A673 (cell line): ENCODE measurements at regions not wholly inside any gene's neighbourhood (a gene's known extent, or its start where the extent isn't known, plus 50 kb on each side); places are given as distances from the start of the nearest gene placed in this dataset.
"Not testable (repeated sequence)": the region's sequence is repeated elsewhere in the genome, so short reads cannot be mapped to it uniquely, and the experiment has no call there.

Experiments
- BruUV-seq: library from RNA; stranded (reverse); fragments of 400-500 nt; replicated peaks from 2 replicates; lab custom pipeline; 2021; lab: Mats Ljungman, UMichigan
- CTCF ChIA-PET: fragments of 300-600 bp; sonication (Branson Sonifier 250); formaldehyde crosslinking; loops from one replicate; lab custom pipeline; 2022; ENCODE audit warnings: antibody characterized with exemption; lab: Charles Lee
- POLR2A ChIA-PET: fragments of 300-600 bp; sonication (Branson Sonifier 250); formaldehyde crosslinking; loops from one replicate; lab custom pipeline; 2022; ENCODE audit warnings: antibody characterized with exemption; ENCODE audit not compliant: low non-redundant PET; lab: Charles Lee
- DNase-seq: peaks from one replicate; pipeline ENCODE4 v3.0.0-alpha.2; 2015; ENCODE audit warnings: low spot score
- H3K27ac ChIP-seq: fragments of 200-600 bp; sonication (generic); 2 replicates; pipeline ENCODE4 v1.5.1; 2016; ENCODE audit warnings: mixed run types, low read depth, mild to moderate bottlenecking, mixed read lengths, antibody characterized with exemption, low read length; ENCODE audit not compliant: poor library complexity, severe bottlenecking
- H3K27me3 ChIP-seq: fragments of 200-600 bp; sonication (generic); replicated peaks from 2 replicates; pipeline ENCODE4 v1.6.1; 2017; ENCODE audit warnings: mixed run types, low read depth, mild to moderate bottlenecking, mixed read lengths, antibody characterized with exemption, low read length; ENCODE audit not compliant: insufficient read depth, poor library complexity
- H3K36me3 ChIP-seq: fragments of 200-600 bp; sonication (generic); 2 replicates; pipeline ENCODE4 v1.6.1; 2016; ENCODE audit warnings: mixed run types, mild to moderate bottlenecking, mixed read lengths, antibody characterized with exemption, low read length; ENCODE audit not compliant: insufficient read depth, poor library complexity, severe bottlenecking
- H3K4me1 ChIP-seq: fragments of 200-600 bp; sonication (generic); 2 replicates; pipeline ENCODE4 v1.6.1; 2017; ENCODE audit warnings: mixed run types, mild to moderate bottlenecking, mixed read lengths, antibody characterized with exemption, low read length; ENCODE audit not compliant: insufficient read depth, poor library complexity, severe bottlenecking
- H3K4me3 ChIP-seq: fragments of 200-600 bp; sonication (generic); 2 replicates; pipeline ENCODE4 v1.5.1; 2016; ENCODE audit warnings: low read depth, mixed run types, mild to moderate bottlenecking, mixed read lengths, low read length; ENCODE audit not compliant: poor library complexity, severe bottlenecking
- H3K9me3 ChIP-seq: fragments of 200-600 bp; sonication (generic); 2 replicates; pipeline ENCODE4 v1.6.1; 2016; ENCODE audit warnings: mixed run types, low read depth, mild to moderate bottlenecking, mixed read lengths, antibody characterized with exemption, low read length; ENCODE audit not compliant: poor library complexity, severe bottlenecking
- CTCF ChIP-seq: fragments of 300-800, 200-600 bp; sonication (generic); conservative IDR thresholded peaks from 2 replicates; pipeline ENCODE4 v1.5.1; 2017; ENCODE audit warnings: low read depth, mild to moderate bottlenecking, antibody characterized with exemption, low read length, moderate library complexity, mixed read lengths
- EZH2 ChIP-seq: fragments of 200-600 bp; sonication (generic); IDR thresholded peaks from 2 replicates; pipeline ENCODE4 v1.6.1; 2017; ENCODE audit warnings: borderline replicate concordance, low read depth, mild to moderate bottlenecking, mixed read lengths, antibody characterized with exemption, low read length; ENCODE audit not compliant: poor library complexity, severe bottlenecking
- intact Hi-C: fragments of 100-400 bp; cut with micrococcal nuclease; formaldehyde crosslinking; loops from one replicate; pipeline ENCODE4 v1.10.0; 2022; ENCODE audit not compliant: unreplicated experiment

DNA sequence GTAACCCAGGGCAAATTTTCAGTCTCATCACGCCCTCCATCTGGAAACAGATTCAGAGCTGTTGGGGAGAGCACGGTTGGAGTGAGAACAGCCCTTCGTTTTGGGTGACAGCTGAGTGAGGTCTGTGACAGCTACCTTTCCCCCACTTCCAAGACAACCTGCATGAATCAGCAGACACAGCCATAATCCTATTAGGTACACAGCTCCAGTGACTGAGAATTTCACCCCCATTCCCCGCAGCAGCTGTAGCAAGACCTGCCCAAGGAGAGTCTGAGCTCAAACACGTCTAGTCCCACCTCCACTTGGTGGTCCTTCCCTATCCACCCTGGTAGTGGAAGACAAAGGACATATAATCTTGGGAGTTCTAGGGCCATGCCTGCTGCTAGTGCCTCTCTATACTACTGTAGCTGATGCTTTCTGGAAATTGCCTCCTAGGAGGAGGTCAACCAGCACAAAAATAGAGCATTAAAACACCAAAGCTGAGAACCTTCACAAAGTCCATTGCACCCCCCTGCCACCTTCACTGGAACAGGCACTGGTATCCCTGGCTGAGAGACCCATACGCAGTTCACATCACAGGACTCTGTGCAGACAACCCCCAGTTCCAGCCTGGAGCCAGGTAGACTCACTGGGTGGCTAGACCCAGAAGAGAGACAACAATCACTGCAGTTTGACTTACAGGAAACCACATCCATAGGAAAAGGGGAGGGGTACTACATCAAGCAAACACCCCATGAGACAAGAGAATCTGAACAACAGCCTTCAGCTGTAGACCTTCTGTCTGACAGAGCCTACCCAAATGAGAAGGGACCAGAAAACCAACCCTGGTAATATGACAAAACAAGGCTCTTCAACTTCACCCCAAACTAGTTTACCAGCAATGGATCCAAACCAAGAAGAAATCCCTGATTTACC lies 448.6 kb upstream of the CBLB start:
- ChIA-PET POLR2A (no interaction called here), CTCF (no interaction called here)
- Histone ChIP-seq H3K27me3 (no peaks in the 10 kb centered on the region), H3K9me3 (no peaks in the 10 kb centered on the region), H3K4me1 (no peaks in the 10 kb centered on the region), H3K4me3 (no peak overlapping the region), H3K27ac (no peak overlapping the region), H3K36me3 (no peaks in the 10 kb centered on the region)
- no TSS peak for BruUV-seq
- TF ChIP-seq CTCF, result no peak
- DNase-seq, result no peak
- intact Hi-C loops, result no loop called here

DNA sequence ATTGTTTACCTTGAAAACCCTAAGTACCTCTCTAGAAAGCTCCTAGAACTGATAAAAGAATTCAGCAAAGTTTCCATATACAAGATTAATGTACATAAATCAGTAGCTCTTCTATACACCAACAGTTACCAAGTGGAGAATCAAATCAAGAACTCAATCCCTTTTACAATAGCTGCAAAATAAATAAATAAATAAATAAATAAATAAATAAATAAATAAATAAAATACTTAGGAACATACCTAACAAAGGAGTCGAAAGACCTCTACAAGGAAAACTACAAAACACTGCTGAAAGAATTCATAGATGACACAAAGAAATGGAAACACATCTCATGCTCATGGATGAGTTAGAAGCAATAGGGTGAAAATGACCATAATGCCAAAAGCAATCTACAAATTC lies 452.6 kb upstream of the CBLB start:
- H3K36me3 ChIP-seq, intact Hi-C loops, BruUV-seq, H3K4me3 ChIP-seq, H3K27me3 ChIP-seq, DNase-seq, H3K27ac ChIP-seq, POLR2A ChIA-PET, CTCF ChIA-PET, H3K4me1 ChIP-seq: not testable (repeated sequence)
- peaks cover 12% of the 10 kb centered on the region for H3K9me3 ChIP-seq

- Histone ChIP-seq H3K27ac (no peak overlapping the region), H3K9me3 (peaks cover 12% of the 10 kb centered on the region), H3K36me3 (no peaks in the 10 kb centered on the region), H3K4me1 (peaks cover 8% of the 10 kb centered on the region), H3K27me3 (no peaks in the 10 kb centered on the region), H3K4me3 (no peak overlapping the region)
- ChIA-PET CTCF (no interaction called here), POLR2A (no interaction called here)
- no TSS peak for BruUV-seq
- DNase-seq, result no peak
- intact Hi-C loops, result no loop called here
- TF ChIP-seq EZH2 (no peak), CTCF (no peak)
These were observed 454.8 kb upstream of the CBLB start for GRCh38 chr3:106323586-106323985.
